ENCODE measurements at regions not wholly inside any gene's neighbourhood (a gene's known extent, or its start where the extent isn't known, plus 50 kb on each side); places are given as distances from the start of the nearest gene placed in this dataset.

DNA sequence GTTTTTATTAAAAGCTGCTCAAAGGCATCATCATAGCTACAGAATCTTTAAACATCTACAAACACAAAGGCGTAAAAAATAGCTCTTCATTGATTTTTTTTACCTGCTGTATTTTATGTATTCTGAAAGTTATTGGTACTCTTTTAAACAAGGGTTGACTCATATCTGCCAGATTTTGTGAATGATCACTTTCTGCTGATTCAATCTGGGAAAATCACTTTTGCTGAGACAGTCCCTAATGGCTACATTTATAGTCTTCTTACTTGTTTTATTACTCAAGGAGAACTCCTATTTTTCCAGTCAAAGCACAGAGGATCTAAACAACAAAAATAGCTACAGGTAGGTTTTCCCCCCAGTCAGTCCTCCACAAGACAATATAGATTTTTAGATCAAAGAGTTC, 739.0 kb downstream of the CBLN4 start:
- ATAC-seq, result no peak
- TF ChIP-seq BACH2 (CRISPR knock-in tag; IDR thresholded peaks at IDR 0.05; ENCODE audit: borderline replicate concordance) (no peak), ZNF565 (CRISPR knock-in tag; conservative IDR thresholded peaks at IDR 0.05; ENCODE audit: low read depth) (no peak), ZNF70 (CRISPR knock-in tag; IDR thresholded peaks at IDR 0.05) (no peak), ZC3H10 (CRISPR knock-in tag; IDR thresholded peaks at IDR 0.05) (no peak), ZFP3 (CRISPR knock-in tag; IDR thresholded peaks at IDR 0.05) (no peak), ESRRG (CRISPR knock-in tag; IDR thresholded peaks at IDR 0.05) (no peak), TCF4 (CRISPR knock-in tag; IDR thresholded peaks at IDR 0.05; ENCODE audit: borderline replicate concordance) (no peak), ARNTL (CRISPR knock-in tag; IDR thresholded peaks at IDR 0.05; ENCODE audit: borderline replicate concordance, low read depth) (no peak), SNAI2 (CRISPR knock-in tag; IDR thresholded peaks at IDR 0.05) (no peak), CSDC2 (CRISPR knock-in tag; IDR thresholded peaks at IDR 0.05) (no peak), ISL1 (CRISPR knock-in tag; IDR thresholded peaks at IDR 0.05) (no peak), TOX (CRISPR knock-in tag; IDR thresholded peaks at IDR 0.05; ENCODE audit: borderline replicate concordance) (no peak), ZFP30 (CRISPR knock-in tag; IDR thresholded peaks at IDR 0.05) (no peak), ZNF8 (CRISPR knock-in tag; IDR thresholded peaks at IDR 0.05) (no peak), GLIS3 (CRISPR knock-in tag; IDR thresholded peaks at IDR 0.05) (no peak)
- TF ChIP-seq, protein P1, sequence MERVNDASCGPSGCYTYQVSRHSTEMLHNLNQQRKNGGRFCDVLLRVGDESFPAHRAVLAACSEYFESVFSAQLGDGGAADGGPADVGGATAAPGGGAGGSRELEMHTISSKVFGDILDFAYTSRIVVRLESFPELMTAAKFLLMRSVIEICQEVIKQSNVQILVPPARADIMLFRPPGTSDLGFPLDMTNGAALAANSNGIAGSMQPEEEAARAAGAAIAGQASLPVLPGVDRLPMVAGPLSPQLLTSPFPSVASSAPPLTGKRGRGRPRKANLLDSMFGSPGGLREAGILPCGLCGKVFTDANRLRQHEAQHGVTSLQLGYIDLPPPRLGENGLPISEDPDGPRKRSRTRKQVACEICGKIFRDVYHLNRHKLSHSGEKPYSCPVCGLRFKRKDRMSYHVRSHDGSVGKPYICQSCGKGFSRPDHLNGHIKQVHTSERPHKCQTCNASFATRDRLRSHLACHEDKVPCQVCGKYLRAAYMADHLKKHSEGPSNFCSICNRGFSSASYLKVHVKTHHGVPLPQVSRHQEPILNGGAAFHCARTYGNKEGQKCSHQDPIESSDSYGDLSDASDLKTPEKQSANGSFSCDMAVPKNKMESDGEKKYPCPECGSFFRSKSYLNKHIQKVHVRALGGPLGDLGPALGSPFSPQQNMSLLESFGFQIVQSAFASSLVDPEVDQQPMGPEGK (CRISPR knock-in tag; IDR thresholded peaks at IDR 0.05; ENCODE audit: borderline replicate concordance), result no peak
- TF ChIP-seq, protein P2, sequence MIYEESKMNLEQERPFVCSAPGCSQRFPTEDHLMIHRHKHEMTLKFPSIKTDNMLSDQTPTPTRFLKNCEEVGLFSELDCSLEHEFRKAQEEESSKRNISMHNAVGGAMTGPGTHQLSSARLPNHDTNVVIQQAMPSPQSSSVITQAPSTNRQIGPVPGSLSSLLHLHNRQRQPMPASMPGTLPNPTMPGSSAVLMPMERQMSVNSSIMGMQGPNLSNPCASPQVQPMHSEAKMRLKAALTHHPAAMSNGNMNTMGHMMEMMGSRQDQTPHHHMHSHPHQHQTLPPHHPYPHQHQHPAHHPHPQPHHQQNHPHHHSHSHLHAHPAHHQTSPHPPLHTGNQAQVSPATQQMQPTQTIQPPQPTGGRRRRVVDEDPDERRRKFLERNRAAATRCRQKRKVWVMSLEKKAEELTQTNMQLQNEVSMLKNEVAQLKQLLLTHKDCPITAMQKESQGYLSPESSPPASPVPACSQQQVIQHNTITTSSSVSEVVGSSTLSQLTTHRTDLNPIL (CRISPR knock-in tag; IDR thresholded peaks at IDR 0.05; ENCODE audit: low read depth), result no peak
- TF ChIP-seq, protein P3, sequence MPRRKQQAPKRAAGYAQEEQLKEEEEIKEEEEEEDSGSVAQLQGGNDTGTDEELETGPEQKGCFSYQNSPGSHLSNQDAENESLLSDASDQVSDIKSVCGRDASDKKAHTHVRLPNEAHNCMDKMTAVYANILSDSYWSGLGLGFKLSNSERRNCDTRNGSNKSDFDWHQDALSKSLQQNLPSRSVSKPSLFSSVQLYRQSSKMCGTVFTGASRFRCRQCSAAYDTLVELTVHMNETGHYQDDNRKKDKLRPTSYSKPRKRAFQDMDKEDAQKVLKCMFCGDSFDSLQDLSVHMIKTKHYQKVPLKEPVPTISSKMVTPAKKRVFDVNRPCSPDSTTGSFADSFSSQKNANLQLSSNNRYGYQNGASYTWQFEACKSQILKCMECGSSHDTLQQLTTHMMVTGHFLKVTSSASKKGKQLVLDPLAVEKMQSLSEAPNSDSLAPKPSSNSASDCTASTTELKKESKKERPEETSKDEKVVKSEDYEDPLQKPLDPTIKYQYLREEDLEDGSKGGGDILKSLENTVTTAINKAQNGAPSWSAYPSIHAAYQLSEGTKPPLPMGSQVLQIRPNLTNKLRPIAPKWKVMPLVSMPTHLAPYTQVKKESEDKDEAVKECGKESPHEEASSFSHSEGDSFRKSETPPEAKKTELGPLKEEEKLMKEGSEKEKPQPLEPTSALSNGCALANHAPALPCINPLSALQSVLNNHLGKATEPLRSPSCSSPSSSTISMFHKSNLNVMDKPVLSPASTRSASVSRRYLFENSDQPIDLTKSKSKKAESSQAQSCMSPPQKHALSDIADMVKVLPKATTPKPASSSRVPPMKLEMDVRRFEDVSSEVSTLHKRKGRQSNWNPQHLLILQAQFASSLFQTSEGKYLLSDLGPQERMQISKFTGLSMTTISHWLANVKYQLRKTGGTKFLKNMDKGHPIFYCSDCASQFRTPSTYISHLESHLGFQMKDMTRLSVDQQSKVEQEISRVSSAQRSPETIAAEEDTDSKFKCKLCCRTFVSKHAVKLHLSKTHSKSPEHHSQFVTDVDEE (CRISPR knock-in tag; IDR thresholded peaks at IDR 0.05), result no peak
- TF ChIP-seq, protein P4, sequence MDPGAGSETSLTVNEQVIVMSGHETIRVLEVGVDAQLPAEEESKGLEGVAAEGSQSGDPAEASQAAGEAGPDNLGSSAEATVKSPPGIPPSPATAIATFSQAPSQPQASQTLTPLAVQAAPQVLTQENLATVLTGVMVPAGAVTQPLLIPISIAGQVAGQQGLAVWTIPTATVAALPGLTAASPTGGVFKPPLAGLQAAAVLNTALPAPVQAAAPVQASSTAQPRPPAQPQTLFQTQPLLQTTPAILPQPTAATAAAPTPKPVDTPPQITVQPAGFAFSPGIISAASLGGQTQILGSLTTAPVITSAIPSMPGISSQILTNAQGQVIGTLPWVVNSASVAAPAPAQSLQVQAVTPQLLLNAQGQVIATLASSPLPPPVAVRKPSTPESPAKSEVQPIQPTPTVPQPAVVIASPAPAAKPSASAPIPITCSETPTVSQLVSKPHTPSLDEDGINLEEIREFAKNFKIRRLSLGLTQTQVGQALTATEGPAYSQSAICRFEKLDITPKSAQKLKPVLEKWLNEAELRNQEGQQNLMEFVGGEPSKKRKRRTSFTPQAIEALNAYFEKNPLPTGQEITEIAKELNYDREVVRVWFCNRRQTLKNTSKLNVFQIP (CRISPR knock-in tag; IDR thresholded peaks at IDR 0.05; ENCODE audit: borderline replicate concordance, low read depth), result no peak
- TF ChIP-seq, protein P5, sequence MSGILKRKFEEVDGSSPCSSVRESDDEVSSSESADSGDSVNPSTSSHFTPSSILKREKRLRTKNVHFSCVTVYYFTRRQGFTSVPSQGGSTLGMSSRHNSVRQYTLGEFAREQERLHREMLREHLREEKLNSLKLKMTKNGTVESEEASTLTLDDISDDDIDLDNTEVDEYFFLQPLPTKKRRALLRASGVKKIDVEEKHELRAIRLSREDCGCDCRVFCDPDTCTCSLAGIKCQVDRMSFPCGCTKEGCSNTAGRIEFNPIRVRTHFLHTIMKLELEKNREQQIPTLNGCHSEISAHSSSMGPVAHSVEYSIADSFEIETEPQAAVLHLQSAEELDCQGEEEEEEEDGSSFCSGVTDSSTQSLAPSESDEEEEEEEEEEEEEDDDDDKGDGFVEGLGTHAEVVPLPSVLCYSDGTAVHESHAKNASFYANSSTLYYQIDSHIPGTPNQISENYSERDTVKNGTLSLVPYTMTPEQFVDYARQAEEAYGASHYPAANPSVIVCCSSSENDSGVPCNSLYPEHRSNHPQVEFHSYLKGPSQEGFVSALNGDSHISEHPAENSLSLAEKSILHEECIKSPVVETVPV (CRISPR knock-in tag; IDR thresholded peaks at IDR 0.05), result no peak

DNA sequence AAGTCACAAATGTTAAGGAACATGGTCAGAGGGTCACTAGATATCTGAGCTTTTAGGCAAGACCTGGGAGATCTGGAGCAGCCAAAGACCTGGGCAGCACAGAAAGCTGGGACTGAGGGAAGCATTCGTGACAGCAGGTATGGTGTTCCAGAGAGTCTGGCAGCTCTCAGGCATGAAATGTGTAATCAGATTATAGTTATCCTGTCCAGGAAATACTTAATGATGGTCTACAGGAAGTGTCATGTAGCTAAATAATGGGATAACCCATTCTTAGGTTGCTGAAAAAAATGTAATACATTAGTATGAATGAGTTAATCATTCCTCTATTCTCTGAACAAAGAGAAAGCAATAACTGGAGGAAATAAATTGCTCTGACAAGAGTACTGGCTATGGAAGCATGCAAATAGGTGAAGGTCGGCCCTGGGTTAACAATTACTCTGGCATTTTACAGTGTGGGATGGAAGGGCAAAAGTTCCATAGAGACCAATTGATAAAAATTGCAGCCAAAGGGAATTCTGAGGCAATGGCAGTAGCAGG, 740.5 kb downstream of the CBLN4 start:
- no peak for ATAC-seq
- TF ChIP-seq SNAI2 (CRISPR knock-in tag; IDR thresholded peaks at IDR 0.05) (no peak), ISL1 (CRISPR knock-in tag; IDR thresholded peaks at IDR 0.05) (no peak; the same call in 1 of the 2 replicates), ZFP3 (CRISPR knock-in tag; IDR thresholded peaks at IDR 0.05) (no peak), OSR1 (CRISPR knock-in tag; IDR thresholded peaks at IDR 0.05) (no peak), ESRRG (CRISPR knock-in tag; IDR thresholded peaks at IDR 0.05) (no peak), TOX (CRISPR knock-in tag; IDR thresholded peaks at IDR 0.05; ENCODE audit: borderline replicate concordance) (no peak), PPARA (CRISPR knock-in tag; IDR thresholded peaks at IDR 0.05; ENCODE audit: borderline replicate concordance) (no peak), ZNF565 (CRISPR knock-in tag; conservative IDR thresholded peaks at IDR 0.05; ENCODE audit: low read depth) (no peak)
- TF ChIP-seq, protein P3 (CRISPR knock-in tag; IDR thresholded peaks at IDR 0.05), result no peak
- TF ChIP-seq, protein P4 (CRISPR knock-in tag; IDR thresholded peaks at IDR 0.05; ENCODE audit: borderline replicate concordance, low read depth), result no peak
- TF ChIP-seq, protein P5 (CRISPR knock-in tag; IDR thresholded peaks at IDR 0.05), result no peak

Data from SK-N-SH treated with all-trans-retinoic acid at 6 μM for 48 hours (cell line).